ENCODE measurements at regions not wholly inside any gene's neighbourhood (a gene's known extent, or its start where the extent isn't known, plus 50 kb on each side); places are given as distances from the start of the nearest gene placed in this dataset.
"Not testable (repeated sequence)": the region's sequence is repeated elsewhere in the genome, so short reads cannot be mapped to it uniquely, and the experiment has no call there.

- DNase-seq (ENCODE audit: low read depth) = not testable (repeated sequence)
Measured at GRCh38 chr3:20820872-20821271, 634.9 kb upstream of the SGO1 start.

GRCh38 chr3:20811631-20812030 lies 625.6 kb upstream of the SGO1 start:
- no peak for DNase-seq (ENCODE audit: low read depth)

- no peak for DNase-seq (ENCODE audit: low read depth)
Measured at GRCh38 chr3:20811006-20811405, 625.0 kb upstream of the SGO1 start.

GRCh38 chr3:20810555-20810954 lies 624.5 kb upstream of the SGO1 start:
- DNase-seq (ENCODE audit: low read depth) = no peak

GRCh38 chr3:20809356-20809755 lies 623.4 kb upstream of the SGO1 start:
- no peak for DNase-seq (ENCODE audit: low read depth)

GRCh38 chr3:20808864-20809263 lies 622.9 kb upstream of the SGO1 start:
- DNase-seq (ENCODE audit: low read depth) = no peak

GRCh38 chr3:20798666-20799065 lies 612.7 kb upstream of the SGO1 start:
- no peak for DNase-seq (ENCODE audit: low read depth)

GRCh38 chr3:20787005-20787404 lies 601.0 kb upstream of the SGO1 start:
- no peak for DNase-seq (ENCODE audit: low read depth)

GRCh38 chr3:20776692-20777091 lies 590.7 kb upstream of the SGO1 start:
- DNase-seq (ENCODE audit: low read depth) = no peak

- DNase-seq (ENCODE audit: low read depth) = no peak
Measured at GRCh38 chr3:20776286-20776685, 590.3 kb upstream of the SGO1 start.

GRCh38 chr3:20773320-20773984 lies 587.4 kb upstream of the SGO1 start:
- no peak for DNase-seq (ENCODE audit: low read depth)

GRCh38 chr3:20772869-20773268 lies 586.9 kb upstream of the SGO1 start:
- no peak for DNase-seq (ENCODE audit: low read depth)

- DNase-seq (ENCODE audit: low read depth) = no peak
Measured at GRCh38 chr3:20769430-20769829, 583.4 kb upstream of the SGO1 start.

GRCh38 chr3:20760981-20761380 lies 575.0 kb upstream of the SGO1 start:
- DNase-seq (ENCODE audit: low read depth) = no peak

- DNase-seq (ENCODE audit: low read depth) = no peak
Measured at GRCh38 chr3:20752416-20752815, 566.4 kb upstream of the SGO1 start.

- DNase-seq (ENCODE audit: low read depth) = no peak
Measured at GRCh38 chr3:20751296-20751695, 565.3 kb upstream of the SGO1 start.

- DNase-seq (ENCODE audit: low read depth) = no peak
Measured at GRCh38 chr3:20747741-20748140, 561.7 kb upstream of the SGO1 start.

GRCh38 chr3:20743553-20744321 lies 557.7 kb upstream of the SGO1 start:
- no peak for DNase-seq (ENCODE audit: low read depth)

GRCh38 chr3:20742903-20743552 lies 557.0 kb upstream of the SGO1 start:
- no peak for DNase-seq (ENCODE audit: low read depth)

- DNase-seq (ENCODE audit: low read depth) = no peak
Measured at GRCh38 chr3:20741381-20741780, 555.4 kb upstream of the SGO1 start.

GRCh38 chr3:20739814-20740213 lies 553.8 kb upstream of the SGO1 start:
- DNase-seq (ENCODE audit: low read depth) = no peak

- no peak for DNase-seq (ENCODE audit: low read depth)
Measured at GRCh38 chr3:20736287-20736852, 550.4 kb upstream of the SGO1 start.

- no peak for DNase-seq (ENCODE audit: low read depth)
Measured at GRCh38 chr3:20729185-20729584, 543.2 kb upstream of the SGO1 start.

Measured in stimulated activated CD8-positive, alpha-beta memory T cell treated with anti-CD3 and anti-CD28 coated beads, Interleukin-15, amount 100 ng/mL, for 24 hours (primary cell).